Hindlimb muscle (tissue), 1 donor: ENCODE measurements at regions not wholly inside any gene's neighbourhood (a gene's known extent, or its start where the extent isn't known, plus 50 kb on each side); places are given as distances from the start of the nearest gene placed in this dataset.
A peak's percentile ranks its signal among the peaks of the same experiment; 100 is the strongest.
"Not testable (repeated sequence)": the region's sequence is repeated elsewhere in the genome, so short reads cannot be mapped to it uniquely, and the experiment has no call there.

Experiments used
- DNase-seq: peaks from one replicate; pipeline ENCODE4 v3.0.0-alpha.2; 2013

GRCh38 chrX:115357326-115358120 is 68.0 kb downstream of the LUZP4 start:
- DNase-seq: no peak

DNA sequence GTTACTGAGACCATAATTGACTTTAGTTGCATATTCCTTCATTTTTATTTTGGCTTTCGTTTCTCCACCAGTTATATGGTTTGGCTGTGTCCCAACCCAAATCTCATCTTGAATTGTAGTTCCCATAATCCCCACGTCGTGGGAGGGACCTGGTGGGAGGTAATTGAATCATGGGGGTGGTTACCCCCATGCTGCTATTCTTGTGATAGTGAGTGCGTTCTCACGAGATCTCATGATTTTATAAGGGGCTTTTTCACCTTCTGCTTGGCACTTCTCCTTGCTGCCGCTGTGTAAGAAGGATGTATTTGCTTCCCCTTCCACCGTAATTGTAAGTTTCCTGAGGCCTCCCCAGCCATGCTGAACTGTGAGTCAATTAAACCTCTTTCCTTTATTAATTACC is 70.0 kb downstream of the LUZP4 start:
- DNase-seq: not testable (repeated sequence)

DNA sequence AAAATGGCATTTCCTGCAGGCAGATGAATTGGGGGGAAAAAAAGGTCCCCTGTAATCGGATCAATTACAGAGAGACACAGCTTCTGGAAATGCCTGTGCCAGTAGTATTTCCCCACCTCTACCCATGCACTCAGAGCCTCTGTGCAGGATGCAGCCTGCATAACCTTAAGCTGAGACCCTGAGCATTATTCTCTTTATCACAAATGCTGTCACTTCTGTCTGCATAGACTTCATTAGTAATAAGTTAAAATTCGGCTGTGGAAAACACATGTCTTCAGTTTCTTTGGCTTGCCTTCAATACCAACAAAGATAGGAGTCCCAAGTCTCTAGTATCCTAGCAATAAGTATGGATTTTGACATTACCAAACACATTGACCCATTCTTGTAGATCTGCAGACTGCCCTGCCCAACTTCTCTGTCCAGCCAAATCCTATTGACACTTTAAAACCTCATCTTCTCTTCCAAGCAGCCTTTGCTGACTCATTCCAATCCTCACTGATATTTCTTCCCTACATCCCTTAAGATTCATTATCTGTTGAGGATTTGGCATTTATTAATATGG is 70.8 kb downstream of the LUZP4 start:
- DNase-seq: no peak

DNA sequence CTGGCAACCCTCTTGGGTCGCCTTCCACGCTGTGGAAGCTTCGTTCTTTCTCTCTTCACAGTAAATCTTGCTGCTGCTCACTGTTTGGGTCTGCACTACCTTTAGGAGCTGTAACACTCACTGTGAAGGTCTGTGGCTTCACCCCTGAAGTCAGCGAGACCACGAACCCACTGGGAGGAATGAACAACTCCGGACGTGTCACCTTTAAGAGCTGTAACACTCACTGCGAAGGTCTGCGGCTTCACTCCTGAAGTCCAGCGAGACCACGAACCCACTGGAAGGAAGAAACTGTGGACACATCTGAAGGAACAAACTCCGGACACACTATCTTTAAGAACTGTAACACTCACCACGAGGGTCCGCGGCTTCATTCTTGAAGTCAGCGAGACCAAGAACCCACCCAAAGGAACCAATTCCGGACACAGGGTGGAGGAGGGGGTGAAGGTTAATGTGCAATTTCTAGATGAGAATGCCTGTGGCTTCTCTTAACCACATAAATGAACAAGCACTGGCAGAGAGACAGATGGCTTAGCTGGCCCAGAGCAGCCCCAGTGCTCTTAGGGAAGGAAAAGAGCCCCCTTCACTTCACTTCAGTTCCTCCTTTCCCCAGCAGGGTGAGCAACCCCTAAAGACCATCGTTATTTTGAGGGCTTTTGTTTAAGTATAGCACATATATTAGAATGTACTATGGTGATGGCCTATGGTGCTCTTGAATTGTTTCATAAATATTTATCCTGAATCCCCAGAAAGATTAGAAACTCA is 73.0 kb downstream of the LUZP4 start:
- no peak for DNase-seq

- DNase-seq: no peak
Measured at GRCh38 chrX:115363372-115363771, 73.9 kb downstream of the LUZP4 start.

- DNase-seq: no peak
Measured at GRCh38 chrX:115363897-115364296, 74.4 kb downstream of the LUZP4 start.

DNA sequence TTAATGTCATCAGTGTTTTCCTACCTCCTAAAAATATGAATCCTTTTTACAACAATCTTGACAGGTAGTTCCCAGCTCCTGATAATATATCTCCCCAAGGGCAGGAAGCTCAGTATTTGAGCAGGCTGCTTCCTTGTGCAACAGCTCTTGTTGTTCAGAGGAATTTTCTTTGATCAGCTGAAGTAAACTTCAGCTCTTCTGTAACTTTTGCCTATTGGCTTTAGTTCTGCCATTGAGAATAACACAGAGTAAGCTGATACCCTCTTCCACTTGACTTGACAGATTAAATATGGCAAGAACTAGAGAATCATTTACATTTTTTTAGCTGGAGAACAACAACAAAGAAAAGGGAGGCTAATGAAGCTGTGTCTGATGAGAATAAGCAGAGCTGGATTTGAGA is 75.2 kb downstream of the LUZP4 start:
- no peak for DNase-seq

GRCh38 chrX:115366535-115366934 is 77.0 kb downstream of the LUZP4 start:
- no peak for DNase-seq

DNA sequence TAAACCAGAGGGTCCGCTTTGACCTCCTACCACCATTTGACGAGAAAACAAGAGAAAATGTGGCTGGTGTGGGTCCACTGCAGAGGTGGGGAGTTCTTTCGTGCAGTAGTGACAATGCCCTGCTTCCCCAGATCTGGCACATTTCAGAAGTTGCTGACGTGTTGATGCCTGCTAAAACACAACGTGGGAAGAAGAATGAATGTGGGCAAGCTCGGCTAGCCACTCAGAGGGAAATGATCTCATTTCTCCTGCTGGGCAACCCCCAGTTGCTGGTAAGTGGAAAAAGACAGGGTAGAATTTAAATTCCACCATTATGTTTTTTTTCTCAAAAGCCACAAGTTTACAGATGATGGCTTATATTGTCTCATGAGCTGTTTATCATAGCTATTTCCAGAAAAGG is 77.9 kb downstream of the LUZP4 start:
- DNase-seq: no peak

DNA sequence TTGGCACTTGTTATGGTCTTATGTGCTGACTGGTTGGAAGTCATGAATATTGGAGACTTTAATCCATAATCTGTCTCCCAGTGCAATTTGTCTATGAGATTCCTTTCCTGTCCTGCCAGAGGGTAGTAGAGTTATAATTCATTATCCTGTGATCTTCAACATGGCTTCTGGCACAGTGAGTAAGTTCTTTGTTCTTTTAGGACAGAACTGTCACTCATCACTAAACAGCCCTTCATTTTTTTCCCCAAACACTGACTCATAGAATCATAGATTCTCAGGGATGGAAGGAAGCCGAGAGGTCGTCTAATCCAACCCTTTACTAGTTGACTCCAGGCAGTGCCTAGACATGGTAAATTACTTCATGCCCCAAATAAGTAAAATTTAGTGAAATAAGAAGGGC is 78.4 kb downstream of the LUZP4 start:
- DNase-seq: no peak

- DNase-seq: no peak
Measured at GRCh38 chrX:115368876-115369275, 79.4 kb downstream of the LUZP4 start.

GRCh38 chrX:115372152-115372551 is 82.6 kb downstream of the LUZP4 start:
- DNase-seq: peak; percentile 54

GRCh38 chrX:115373308-115373707 is 83.8 kb downstream of the LUZP4 start:
- DNase-seq: no peak

DNA sequence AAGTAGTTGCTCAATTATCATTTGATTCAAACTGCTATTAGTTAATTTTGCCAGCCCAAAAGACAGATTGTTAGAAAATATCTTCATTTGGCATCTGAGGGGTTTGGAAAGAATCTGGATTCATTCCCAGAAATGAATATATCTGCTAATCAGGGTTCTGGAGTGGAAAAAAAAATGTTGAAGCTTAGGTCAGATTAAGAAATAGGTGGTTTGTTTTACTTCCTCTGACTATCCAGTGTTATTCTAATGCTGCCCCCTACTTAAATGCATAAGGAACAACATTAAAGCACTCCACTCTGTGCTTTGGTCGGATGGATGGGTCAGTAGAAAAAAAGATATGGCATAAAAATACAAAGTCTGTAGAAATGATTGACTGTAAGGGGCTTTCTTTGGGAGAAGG is 89.0 kb downstream of the LUZP4 start:
- no peak for DNase-seq

- no peak for DNase-seq
Measured at GRCh38 chrX:115387327-115387726, 97.8 kb downstream of the LUZP4 start.

DNA sequence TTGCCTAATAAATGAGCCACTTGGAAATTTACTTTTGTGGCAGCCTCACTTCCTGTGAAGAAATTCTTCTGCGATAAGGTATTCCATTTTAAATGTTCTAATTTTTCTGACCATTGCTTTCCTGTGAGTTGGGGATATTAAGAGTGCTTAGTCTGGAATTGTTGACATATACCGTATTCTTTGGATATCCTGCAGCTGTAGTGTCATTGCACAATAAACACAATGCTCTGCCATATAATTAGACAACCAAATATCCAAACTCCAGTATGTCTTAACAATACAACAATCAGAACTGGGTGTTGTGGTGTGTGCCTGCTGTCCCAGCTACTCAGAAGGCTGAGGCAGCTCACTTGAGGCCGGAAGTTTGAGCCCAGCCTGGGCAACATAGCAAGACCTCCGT is 99.4 kb downstream of the LUZP4 start:
- DNase-seq: no peak

DNA sequence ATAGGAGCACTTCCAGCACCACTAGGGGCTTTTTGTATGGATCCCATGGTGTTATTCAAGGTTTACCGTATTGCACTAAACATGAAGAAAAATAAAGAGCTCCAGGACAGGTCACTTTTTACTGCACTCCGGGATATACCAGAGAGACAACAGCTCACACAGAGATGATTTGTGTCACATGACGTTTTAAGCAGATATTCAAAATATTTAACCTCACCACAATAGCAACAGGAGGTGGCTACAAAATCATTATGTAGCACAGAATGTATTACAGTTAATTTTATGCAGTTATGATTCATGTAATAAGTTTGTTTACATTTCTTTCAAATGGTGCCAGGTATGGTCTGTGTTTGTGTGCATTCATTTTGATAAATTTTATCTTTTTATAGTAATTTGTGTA is 100.6 kb downstream of the LUZP4 start:
- DNase-seq: no peak

DNA sequence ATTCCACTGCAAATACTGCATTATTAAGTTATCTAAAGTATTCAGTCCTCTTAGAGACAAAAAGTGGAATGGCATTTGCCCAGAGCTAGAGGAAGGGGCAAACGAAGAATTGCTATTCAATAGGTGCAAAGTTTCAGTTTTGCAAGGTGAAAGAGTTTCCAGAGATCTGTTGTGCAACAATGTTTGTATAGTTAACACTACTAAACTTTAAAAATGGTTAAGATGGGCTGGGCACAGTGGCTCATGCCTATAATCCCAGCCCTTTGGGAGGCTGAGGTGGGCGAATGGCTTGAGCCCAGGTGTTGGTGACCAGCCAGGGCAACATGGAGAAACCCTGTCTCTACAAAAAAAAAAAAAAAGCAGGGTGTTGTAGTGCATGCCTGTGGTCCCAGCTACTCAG is 102.5 kb downstream of the LUZP4 start:
- DNase-seq: no peak

DNA sequence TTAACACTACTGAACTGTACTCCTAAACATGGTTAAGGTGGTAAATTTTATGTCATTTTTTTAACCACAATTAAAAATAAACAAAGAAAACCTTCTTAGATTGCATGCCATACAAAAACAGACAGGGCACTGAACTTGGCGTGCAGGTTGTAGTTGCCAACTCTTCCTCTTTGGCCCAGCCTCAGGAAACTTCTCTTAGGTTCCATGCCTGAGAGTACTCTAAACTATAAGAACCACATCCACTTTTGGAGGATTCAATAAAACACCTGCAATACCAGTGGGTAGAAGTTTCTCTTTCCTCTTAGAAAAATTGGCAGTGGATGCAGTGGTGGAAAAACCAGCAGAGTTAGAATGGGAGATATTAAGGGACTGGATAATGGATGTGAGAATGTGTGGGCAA is 103.4 kb downstream of the LUZP4 start:
- DNase-seq: no peak

DNA sequence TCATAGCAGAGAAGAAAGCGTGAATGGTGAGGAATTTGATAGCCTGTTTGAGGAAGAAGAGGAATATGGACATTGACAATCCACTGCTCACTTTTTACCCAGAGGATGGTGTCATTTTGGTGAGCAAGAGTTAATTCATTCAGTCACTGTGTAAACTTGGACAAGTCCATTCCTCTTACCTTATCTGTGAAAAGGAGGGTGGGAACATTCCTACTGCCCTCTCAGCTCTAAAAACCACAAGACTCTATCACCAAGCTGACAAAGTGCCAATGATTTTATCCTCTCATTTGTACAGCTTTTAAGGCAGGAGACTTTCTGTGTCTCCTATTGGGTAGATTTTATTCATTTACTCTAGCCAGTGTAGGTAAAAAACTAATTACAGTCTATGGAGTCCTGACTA is 103.8 kb downstream of the LUZP4 start:
- DNase-seq: no peak

- not testable (repeated sequence) for DNase-seq
Measured at GRCh38 chrX:115394806-115395205, 105.3 kb downstream of the LUZP4 start.

DNA sequence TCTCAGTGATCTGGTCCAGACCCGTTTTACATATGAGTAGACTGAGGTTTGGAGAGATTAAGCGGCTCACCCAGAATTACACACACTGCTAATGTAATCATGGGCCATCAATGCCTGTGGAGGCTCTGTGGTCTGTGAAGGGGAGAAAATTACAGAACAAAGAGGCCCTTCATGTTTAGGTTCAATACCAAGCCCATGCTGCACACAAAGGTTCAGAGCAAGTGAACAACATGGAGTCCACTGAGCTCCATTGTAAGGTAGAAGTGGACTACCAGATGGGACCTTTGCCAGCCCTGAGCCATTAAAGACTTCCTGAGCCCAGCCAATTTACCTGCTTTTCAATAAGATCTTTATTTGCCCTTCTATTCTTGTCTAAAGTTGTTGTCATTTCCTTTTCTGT is 109.8 kb downstream of the LUZP4 start:
- DNase-seq: no peak

DNA sequence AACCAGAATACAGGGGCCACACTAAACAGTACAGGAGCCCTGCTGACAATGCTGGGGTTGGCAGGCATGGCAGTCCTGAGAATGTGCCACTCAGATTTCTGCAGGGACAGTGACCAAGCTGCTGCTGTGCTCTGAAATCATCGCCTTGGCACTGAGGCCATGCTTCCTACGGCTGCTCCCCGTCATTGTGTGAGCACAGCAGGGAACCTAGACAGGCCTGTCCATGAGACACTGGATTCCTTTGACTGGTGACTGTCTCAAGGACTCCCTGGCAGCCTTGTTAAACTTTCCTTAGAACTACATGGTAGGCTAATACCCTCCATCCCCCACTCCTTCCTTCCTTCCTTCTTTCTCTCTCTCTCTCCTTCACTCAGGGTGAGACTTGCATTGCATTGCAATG is 111.4 kb downstream of the LUZP4 start:
- no peak for DNase-seq

GRCh38 chrX:115402299-115402698 is 112.8 kb downstream of the LUZP4 start:
- DNase-seq: no peak
